H7 (cell line): ENCODE measurements at regions not wholly inside any gene's neighbourhood (a gene's known extent, or its start where the extent isn't known, plus 50 kb on each side); places are given as distances from the start of the nearest gene placed in this dataset.

ENCODE experiments used
- DNase-seq: peaks from one replicate; pipeline ENCODE4 v3.0.0; 2012
- H3K27me3 ChIP-seq: 2 replicates; pipeline ENCODE4 v1.6.0; 2011; ENCODE audit warnings: mild to moderate bottlenecking, low read length; ENCODE audit not compliant: control insufficient read depth, insufficient read depth
- H3K36me3 ChIP-seq: replicated peaks from 2 replicates; pipeline ENCODE4 v1.5.1; 2011; ENCODE audit warnings: low read length; ENCODE audit not compliant: control insufficient read depth, insufficient read depth
- H3K4me3 ChIP-seq: 2 replicates; pipeline ENCODE4 v1.5.1; 2011; ENCODE audit warnings: low read depth, mild to moderate bottlenecking, control low read depth, low read length, moderate library complexity; ENCODE audit not compliant: insufficient read depth

DNA sequence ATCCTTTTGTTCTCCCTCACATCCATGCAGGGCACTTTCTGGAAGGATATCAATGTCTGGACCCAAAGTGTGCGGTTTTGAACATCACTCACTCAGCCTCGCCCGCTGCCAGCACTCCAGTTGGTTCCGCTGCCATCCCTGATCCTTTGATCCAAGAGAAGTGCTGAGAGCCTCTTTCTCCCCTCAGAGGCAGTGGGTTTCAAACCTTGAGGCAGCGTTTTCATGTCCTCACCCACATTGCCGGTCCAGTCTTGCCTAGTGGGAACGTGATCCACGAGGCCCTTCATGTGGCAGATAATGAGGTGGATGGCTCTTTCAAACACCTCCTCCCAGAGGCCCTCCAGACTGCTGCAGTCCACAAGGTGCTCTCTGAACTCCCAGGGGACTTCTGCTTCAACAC is 122.2 kb downstream of the ACTL8 start:
- no peak for DNase-seq
- no peak overlapping the region for H3K4me3 ChIP-seq
- H3K27me3 ChIP-seq: no peaks in the 10 kb centered on the region; the same call in 1 of the 2 replicates

DNA sequence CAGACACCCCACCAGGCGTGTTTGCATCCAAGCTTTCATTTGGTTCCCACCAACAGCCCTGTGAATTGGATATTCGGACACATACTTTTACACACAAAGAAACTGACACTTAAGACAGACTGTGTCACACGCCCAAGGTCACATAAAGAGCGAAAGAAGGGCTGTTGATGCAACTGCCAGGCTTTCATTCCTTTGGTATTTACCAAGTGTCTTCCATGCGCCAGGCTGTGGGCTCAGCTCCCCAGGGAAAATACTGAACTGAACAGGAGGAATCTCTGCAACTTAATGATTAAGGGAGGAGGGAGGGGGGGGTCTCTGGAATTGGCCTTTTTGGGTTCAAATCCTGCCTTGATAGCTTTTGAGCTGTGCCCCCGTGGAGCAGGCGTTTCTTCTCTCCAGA is 122.8 kb downstream of the ACTL8 start:
- no peak for DNase-seq
- Histone ChIP-seq H3K36me3 (no peaks in the 10 kb centered on the region), H3K4me3 (no peak overlapping the region), H3K27me3 (no peaks in the 10 kb centered on the region; the same call in 1 of the 2 replicates)

More for the DNA sequence above, 122.2 kb downstream of the ACTL8 start:
- H3K36me3 ChIP-seq: no peaks in the 10 kb centered on the region

DNA sequence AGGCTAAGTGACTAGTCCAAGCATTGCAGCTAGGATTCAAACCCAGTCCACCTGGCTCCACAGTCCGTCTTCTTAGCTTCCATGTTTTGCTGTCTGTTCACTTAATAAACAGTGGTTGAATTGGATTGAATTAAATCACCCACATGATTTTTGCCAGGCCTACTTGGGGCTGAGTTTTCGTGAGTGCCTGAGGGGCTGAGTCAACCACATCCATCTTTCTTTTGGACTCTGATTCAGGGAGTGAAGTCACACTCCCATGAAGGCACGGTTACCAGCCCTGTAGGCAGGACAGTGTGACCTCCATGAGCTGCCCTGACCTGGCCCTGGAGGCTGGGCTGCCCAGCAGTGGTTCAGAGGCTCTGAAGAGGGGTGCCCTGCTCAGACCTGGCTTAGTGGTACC is 123.7 kb downstream of the ACTL8 start:
- DNase-seq: no peak
- Histone ChIP-seq H3K4me3 (no peak overlapping the region), H3K36me3 (no peaks in the 10 kb centered on the region), H3K27me3 (no peaks in the 10 kb centered on the region; the same call in 1 of the 2 replicates)

DNA sequence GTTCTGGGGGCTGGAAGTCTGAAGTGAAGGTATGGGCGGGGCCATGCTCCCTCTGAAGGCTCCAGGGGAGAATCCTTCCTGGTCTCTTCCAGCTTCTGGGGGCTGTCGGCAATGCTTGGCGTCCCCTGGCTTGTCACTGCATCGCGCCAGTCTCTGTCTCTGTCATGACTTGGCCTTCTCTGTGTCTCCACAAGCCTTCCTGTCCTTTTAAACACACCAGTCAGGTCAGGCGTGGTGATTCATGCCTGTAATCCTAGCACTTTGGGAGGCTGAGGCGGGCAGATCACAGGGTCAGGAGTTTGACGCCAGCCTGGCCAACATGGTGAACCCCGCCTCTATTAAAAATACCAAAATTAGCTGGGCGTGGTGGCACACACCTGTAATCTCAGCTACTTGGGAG is 125.3 kb downstream of the ACTL8 start:
- no peak for DNase-seq
- no peaks in the 10 kb centered on the region for H3K36me3 ChIP-seq
- no peaks in the 10 kb centered on the region; the same call in 1 of the 2 replicates for H3K27me3 ChIP-seq
- H3K4me3 ChIP-seq: no peak overlapping the region

DNA sequence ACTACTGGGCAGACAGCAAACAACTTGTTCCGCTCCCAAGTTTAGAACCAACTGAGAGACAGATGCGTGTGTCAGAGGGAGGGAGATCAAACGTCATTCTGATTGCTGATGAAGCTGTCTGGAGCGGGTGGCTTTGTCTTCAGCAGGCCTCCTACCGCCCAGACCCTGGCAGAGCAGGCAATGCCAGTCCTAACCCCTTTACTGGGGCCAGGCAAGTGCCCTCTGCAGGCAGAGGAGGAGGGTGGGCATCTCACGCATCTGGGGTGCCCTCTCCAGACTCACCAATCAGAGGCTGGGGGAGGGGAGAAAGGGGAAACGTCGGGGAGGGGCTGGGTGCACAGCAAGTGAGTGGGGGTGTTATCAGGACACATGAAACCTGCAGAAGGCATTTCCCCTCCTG is 126.6 kb downstream of the ACTL8 start:
- H3K36me3 ChIP-seq: no peaks in the 10 kb centered on the region
- no peak overlapping the region for H3K4me3 ChIP-seq
- peak; percentile 60 for DNase-seq
- no peaks in the 10 kb centered on the region; the same call in 1 of the 2 replicates for H3K27me3 ChIP-seq

DNA sequence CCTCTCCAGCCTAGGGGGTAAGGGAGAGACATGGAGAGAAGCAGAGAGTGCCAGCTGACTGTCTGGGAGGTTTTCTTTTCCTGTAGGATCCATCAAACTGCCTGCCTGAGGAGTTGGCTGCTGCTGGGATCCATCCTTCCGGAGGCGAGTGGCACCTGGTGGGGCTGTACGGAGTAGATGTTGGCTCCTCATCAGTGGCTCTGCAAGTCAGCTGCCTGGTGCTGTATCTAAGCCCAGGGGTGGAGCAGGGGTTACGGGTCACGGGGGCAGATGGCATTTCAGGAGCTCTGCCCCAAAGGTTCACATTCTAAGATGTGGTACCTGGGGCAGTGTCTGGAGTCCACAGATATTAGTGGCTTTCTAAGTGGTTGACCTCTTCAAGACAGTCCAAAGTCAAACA is 128.0 kb downstream of the ACTL8 start:
- peak; percentile 16 for DNase-seq
- Histone ChIP-seq H3K36me3 (no peaks in the 10 kb centered on the region), H3K27me3 (no peaks in the 10 kb centered on the region), H3K4me3 (no peak overlapping the region)

DNA sequence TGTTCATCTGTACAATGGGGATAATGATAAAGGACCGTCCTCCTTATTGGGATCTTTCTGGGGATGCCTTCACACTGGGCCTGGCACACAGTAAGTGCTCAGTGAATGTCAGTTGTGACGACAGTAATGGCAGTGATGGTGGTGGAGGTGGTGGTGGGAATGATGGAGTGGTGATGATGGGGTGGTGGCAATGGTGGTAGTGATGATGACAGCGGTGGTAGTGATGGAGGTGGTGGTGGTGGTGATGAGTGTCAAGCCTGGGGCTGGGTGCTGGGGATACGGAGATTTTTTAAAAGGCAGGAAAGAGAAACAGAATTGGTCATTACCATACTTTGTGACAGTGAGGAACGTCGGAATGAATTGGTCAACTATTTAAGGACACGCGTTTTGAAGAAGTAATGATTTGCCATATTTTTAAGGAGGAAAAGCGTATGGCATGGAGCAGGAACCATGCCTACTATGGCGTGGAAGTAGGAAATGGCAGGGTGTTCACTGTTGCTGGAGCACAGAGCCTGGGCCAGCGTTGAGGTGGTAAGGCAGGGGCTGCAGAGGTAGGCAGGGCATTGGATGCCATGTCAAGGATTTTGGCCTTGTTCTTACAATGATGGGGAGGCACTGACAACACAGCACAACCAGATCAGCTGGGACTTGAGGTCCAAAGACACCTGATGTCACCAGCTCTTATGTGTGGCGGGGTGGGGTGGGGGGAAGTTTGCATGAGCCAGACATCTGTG is 128.7 kb downstream of the ACTL8 start:
- H3K27me3 ChIP-seq: no peaks in the 10 kb centered on the region
- H3K4me3 ChIP-seq: no peak overlapping the region
- no peaks in the 10 kb centered on the region for H3K36me3 ChIP-seq
- DNase-seq: peak; percentile 8

DNA sequence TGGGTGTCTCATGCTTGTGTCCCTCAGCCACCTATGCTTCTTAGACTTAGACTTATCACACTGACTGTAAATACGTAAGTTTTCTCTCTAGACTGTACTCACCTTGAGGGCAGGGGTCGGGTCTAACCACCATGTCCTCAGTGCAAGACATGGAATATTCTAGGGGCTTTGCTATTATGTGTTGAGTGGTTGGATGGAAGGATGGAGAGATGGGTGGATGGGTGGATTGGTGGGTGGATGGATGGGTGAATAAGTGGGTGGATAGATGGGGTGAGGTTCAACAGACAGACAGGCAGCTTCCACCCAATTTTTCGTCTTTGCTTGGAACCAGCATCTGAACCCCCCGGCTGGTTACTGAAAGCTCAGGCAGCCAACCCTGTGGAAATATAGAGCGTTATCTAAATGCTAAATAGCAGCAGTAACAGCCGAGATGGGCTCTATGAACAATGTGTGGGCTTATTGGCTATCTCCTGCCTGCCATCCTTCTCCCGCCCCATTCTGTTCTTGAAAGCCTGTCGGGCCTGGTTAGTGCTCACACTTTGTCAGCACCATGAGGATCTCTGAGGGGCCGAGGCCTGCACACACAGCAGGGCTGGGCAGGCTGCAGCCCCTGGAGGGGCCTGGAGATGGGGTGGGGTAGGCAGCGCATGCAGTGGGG is 130.7 kb downstream of the ACTL8 start:
- Histone ChIP-seq H3K36me3 (no peaks in the 10 kb centered on the region), H3K27me3 (peaks cover 3% of the 10 kb centered on the region; the same call in 1 of the 2 replicates), H3K4me3 (no peak overlapping the region)
- peak; percentile 27 for DNase-seq

DNA sequence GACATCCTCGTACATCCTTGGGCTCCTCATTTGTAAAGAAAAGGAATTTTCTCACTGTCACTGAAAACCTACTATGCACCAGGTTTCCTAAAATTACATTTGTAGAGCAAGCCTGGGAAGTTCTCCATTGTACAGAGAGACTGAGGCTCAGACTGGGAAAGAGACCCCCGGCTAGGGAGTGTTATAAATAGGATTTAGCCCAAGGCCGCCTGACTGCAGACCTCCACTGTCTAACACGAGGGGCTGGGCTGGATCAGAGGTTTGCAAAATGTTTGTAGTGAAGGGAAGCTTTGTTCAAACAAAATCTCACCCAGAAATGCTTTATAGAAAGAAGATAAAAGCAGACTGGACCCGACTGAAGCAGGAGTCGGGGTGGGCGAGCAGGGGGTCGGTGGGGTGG is 131.3 kb downstream of the ACTL8 start:
- peak; percentile 28 for DNase-seq
- Histone ChIP-seq H3K27me3 (peaks cover 3% of the 10 kb centered on the region; the same call in 1 of the 2 replicates), H3K4me3 (no peak overlapping the region), H3K36me3 (no peaks in the 10 kb centered on the region)

DNA sequence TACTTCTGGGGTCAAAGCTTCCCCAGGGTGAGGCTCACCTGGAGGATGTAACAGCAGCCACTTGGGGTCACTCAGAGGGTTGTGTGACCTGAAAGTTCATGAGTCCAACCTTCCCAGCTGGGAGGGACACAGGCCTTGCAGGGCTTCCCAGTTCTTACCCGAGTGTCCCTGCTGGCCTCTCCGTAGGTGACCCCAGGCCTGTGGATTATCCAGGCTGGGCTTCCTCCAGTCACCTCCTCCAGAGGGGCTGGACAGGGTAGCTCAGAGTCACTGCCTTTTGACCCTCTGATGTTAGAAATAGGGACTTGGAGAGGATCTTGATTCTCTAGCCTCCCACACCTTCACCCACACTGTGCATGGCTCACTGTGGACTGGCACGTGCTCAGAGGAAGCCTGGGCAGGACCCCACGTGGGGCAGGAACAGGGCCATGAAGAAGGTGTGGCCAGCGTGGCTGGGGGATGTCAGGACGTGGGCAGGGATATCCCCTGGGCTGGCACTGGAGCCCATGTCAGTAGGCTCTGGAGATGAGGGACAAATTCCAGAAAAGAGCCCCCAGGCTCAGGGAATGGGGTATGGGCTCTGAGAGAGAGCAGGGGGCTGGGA is 131.8 kb downstream of the ACTL8 start:
- no peaks in the 10 kb centered on the region for H3K36me3 ChIP-seq
- DNase-seq: peak; percentile 36
- no peak overlapping the region for H3K4me3 ChIP-seq
- peaks cover 3% of the 10 kb centered on the region; the same call in 1 of the 2 replicates for H3K27me3 ChIP-seq

DNA sequence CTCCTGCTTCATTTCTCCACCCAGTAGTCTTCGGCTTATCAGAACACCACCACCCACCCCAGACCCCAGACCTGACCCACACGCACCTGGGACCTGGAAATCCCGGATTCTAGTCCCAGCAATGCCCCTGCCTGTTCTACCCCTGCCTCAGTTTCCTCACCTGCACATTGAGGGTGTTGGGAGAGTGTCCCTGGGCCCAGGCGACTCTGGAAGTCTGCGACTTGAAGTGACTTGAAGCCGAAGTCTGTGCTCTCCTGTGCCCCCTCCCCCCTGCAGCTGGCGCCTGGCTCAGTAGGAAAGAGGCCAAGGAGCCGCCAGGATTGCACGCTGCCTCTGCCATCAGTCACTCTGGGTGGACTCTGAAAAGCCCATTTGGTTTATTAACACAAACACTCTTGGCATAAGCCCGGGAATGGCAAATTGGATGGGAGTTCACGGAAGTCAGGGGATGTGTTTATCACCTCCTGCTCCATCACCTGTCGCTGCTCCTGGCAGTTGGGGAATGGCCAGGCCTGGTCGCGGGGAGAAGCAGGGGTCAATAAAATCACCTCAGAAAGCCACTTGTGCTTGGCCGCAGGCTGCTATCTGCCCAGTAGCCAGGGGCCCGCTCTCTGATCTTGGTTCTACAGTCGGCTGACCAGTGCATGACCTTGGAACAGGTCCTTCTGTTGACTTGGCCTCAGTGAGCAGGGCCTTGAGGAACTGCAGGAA is 132.7 kb downstream of the ACTL8 start:
- H3K4me3 ChIP-seq: no peak overlapping the region
- peak; percentile 50 for DNase-seq
- no peaks in the 10 kb centered on the region for H3K36me3 ChIP-seq
- H3K27me3 ChIP-seq: peaks cover 3% of the 10 kb centered on the region; the same call in 1 of the 2 replicates

DNA sequence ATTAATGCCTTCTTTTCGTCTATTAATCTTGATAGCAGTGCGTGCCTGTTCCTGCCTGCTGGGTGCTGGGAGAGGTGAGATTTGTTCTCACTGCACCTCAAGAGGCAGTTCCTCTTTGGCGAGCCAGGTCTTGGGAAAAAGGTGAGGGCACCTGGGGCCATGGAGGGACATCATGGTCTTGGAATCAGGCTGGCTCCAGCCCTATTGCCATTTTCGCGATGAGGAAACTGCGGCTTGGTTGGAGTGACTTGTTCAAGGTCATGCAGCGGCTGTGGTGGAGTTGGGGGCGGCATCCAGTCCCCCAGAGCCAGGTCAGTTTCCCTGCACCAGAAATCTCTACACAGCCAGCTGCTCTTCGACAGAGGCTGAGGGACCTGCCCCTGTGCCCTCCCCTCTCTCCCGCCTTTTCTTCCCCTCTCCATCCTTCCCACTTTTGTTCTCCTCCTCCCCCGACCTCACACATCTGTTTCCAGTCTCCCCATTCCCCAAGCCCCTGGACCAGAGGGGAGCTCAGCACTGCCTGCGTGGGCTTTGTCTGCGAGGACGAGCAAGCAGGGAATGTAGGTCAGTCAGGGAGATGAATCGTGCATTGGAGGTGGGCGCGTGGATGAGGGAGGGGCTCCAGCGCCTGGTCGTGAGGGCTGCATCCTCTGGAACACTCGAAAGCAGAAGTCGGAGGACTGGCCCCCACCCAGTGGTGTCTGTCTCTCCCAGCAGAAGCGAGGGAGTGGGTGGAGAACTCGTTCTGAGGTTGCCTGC is 135.1 kb downstream of the ACTL8 start:
- DNase-seq: peak; percentile 26

DNA sequence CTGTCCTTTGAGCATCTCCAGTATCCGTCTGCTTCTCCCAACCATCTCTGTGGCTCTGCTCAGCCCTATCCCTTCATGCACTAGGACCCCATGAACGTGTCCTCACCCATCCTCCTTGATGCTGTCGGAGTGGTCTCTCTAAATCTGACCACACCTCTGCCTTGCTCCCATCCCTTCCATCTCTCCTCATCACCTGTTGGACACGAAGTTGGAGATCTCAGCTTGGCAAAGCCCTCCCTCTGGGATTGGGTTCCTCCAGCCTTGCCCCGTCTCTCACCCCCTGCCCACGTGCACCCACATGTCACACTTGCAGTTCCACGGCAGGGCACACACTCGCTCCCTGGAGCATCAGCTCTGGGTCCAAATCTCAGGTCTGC is 135.7 kb downstream of the ACTL8 start:
- no peak overlapping the region for H3K4me3 ChIP-seq
- no peak for DNase-seq

More for the DNA sequence above, 135.1 kb downstream of the ACTL8 start:
- Histone ChIP-seq H3K4me3 (no peak overlapping the region), H3K27me3 (peaks cover 3% of the 10 kb centered on the region; the same call in 1 of the 2 replicates), H3K36me3 (no peaks in the 10 kb centered on the region)

More for the DNA sequence above, 135.7 kb downstream of the ACTL8 start:
- no peaks in the 10 kb centered on the region for H3K36me3 ChIP-seq
- H3K27me3 ChIP-seq: peaks cover 3% of the 10 kb centered on the region; the same call in 1 of the 2 replicates
